ACC112 (cell line): ENCODE measurements at regions not wholly inside any gene's neighbourhood (a gene's known extent, or its start where the extent isn't known, plus 50 kb on each side); places are given as distances from the start of the nearest gene placed in this dataset.
A peak's percentile ranks its signal among the peaks of the same experiment; 100 is the strongest.

Source experiments
- H2AFZ ChIP-seq: fragments of 200-600 bp; sonication (generic); one replicate; pipeline ENCODE4 v1.6.0; 2017; ENCODE audit warnings: antibody characterized with exemption, low read length; ENCODE audit not compliant: unreplicated experiment
- H3K27ac ChIP-seq: fragments of 200-600 bp; sonication (generic); 2 replicates; pipeline ENCODE4 v1.5.1; 2014; ENCODE audit warnings: low read depth, mild to moderate bottlenecking, antibody characterized with exemption, low read length, moderate library complexity
- H3K27me3 ChIP-seq: fragments of 200-600 bp; sonication (generic); 2 replicates; pipeline ENCODE4 v1.6.1; 2014; ENCODE audit warnings: mild to moderate bottlenecking, antibody characterized with exemption, low read length, moderate library complexity, mixed read lengths; ENCODE audit not compliant: insufficient read depth
- H3K36me3 ChIP-seq: fragments of 200-600 bp; sonication (generic); 2 replicates; pipeline ENCODE4 v1.6.1; 2016; ENCODE audit warnings: mild to moderate bottlenecking, antibody characterized with exemption, low read length, moderate library complexity, mixed read lengths; ENCODE audit not compliant: insufficient read depth
- H3K4me1 ChIP-seq: fragments of 200-600 bp; sonication (generic); one replicate; pipeline ENCODE4 v1.6.1; 2016; ENCODE audit warnings: low read length, mixed read lengths; ENCODE audit not compliant: insufficient read depth, unreplicated experiment, control insufficient read depth
- H3K4me3 ChIP-seq: fragments of 200-600 bp; sonication (generic); 2 replicates; pipeline ENCODE4 v1.5.1; 2014; ENCODE audit warnings: mild to moderate bottlenecking, low read depth, low read length
- H3K79me2 ChIP-seq: fragments of 200-600 bp; sonication (generic); one replicate; pipeline ENCODE4 v1.6.0; 2016; ENCODE audit warnings: low read length; ENCODE audit not compliant: control insufficient read depth, unreplicated experiment, insufficient read depth

GRCh38 chr5:164000241-164000640 is 494.8 kb downstream of the MAT2B start:
- no peak overlapping the region for H3K4me3 ChIP-seq
- H3K36me3 ChIP-seq = no peaks in the 10 kb centered on the region
- no peak overlapping the region for H2AFZ ChIP-seq
- peaks cover 10% of the 10 kb centered on the region for H3K4me1 ChIP-seq
- H3K79me2 ChIP-seq = no peaks in the 10 kb centered on the region
- no peaks in the 10 kb centered on the region for H3K27me3 ChIP-seq
- no peak overlapping the region for H3K27ac ChIP-seq

GRCh38 chr5:164000819-164001218 is 495.4 kb downstream of the MAT2B start:
- Histone ChIP-seq H3K4me3 (no peak overlapping the region), H3K4me1 (peaks cover 10% of the 10 kb centered on the region), H3K36me3 (no peaks in the 10 kb centered on the region), H3K27me3 (no peaks in the 10 kb centered on the region), H2AFZ (no peak overlapping the region), H3K79me2 (no peaks in the 10 kb centered on the region), H3K27ac (no peak overlapping the region)

GRCh38 chr5:164002214-164002613 is 496.8 kb downstream of the MAT2B start:
- H3K27me3 ChIP-seq = no peaks in the 10 kb centered on the region
- H3K79me2 ChIP-seq = no peaks in the 10 kb centered on the region
- peak overlapping the region; percentile 44 for H3K27ac ChIP-seq
- H2AFZ ChIP-seq = peak overlapping the region; percentile 5
- no peaks in the 10 kb centered on the region for H3K36me3 ChIP-seq
- H3K4me1 ChIP-seq = peaks cover 10% of the 10 kb centered on the region
- H3K4me3 ChIP-seq = no peak overlapping the region

GRCh38 chr5:164002628-164003027 is 497.2 kb downstream of the MAT2B start:
- Histone ChIP-seq H3K27me3 (no peaks in the 10 kb centered on the region), H3K4me3 (no peak overlapping the region), H3K27ac (peak overlapping the region; percentile 44), H3K36me3 (no peaks in the 10 kb centered on the region), H3K4me1 (peaks cover 10% of the 10 kb centered on the region), H2AFZ (peak overlapping the region; percentile 5), H3K79me2 (no peaks in the 10 kb centered on the region)

GRCh38 chr5:164005071-164005470 is 499.7 kb downstream of the MAT2B start:
- Histone ChIP-seq H3K36me3 (no peaks in the 10 kb centered on the region), H2AFZ (no peak overlapping the region), H3K4me3 (no peak overlapping the region)

GRCh38 chr5:164007064-164007463 is 501.6 kb downstream of the MAT2B start:
- no peaks in the 10 kb centered on the region for H3K27me3 ChIP-seq
- no peak overlapping the region for H2AFZ ChIP-seq
- H3K4me3 ChIP-seq = no peak overlapping the region
- H3K79me2 ChIP-seq = no peaks in the 10 kb centered on the region
- no peaks in the 10 kb centered on the region for H3K36me3 ChIP-seq
- H3K27ac ChIP-seq = no peak overlapping the region
- H3K4me1 ChIP-seq = peaks cover 9% of the 10 kb centered on the region

More at GRCh38 chr5:164005071-164005470, 499.7 kb downstream of the MAT2B start:
- no peaks in the 10 kb centered on the region for H3K27me3 ChIP-seq
- peaks cover 10% of the 10 kb centered on the region for H3K4me1 ChIP-seq
- H3K27ac ChIP-seq = no peak overlapping the region
- H3K79me2 ChIP-seq = no peaks in the 10 kb centered on the region

- Histone ChIP-seq H2AFZ (no peak overlapping the region), H3K4me3 (no peak overlapping the region), H3K79me2 (no peaks in the 10 kb centered on the region), H3K4me1 (no peaks in the 10 kb centered on the region), H3K27ac (no peak overlapping the region), H3K27me3 (no peaks in the 10 kb centered on the region), H3K36me3 (no peaks in the 10 kb centered on the region)
Observed at GRCh38 chr5:164009621-164010020, 504.2 kb downstream of the MAT2B start.

GRCh38 chr5:164010900-164011299 is 505.5 kb downstream of the MAT2B start:
- Histone ChIP-seq H3K4me3 (no peak overlapping the region), H2AFZ (no peak overlapping the region), H3K36me3 (no peaks in the 10 kb centered on the region), H3K79me2 (no peaks in the 10 kb centered on the region), H3K27me3 (no peaks in the 10 kb centered on the region), H3K27ac (no peak overlapping the region), H3K4me1 (no peaks in the 10 kb centered on the region)

GRCh38 chr5:164012371-164012770 is 507.0 kb downstream of the MAT2B start:
- Histone ChIP-seq H3K27me3 (no peaks in the 10 kb centered on the region), H3K4me1 (no peaks in the 10 kb centered on the region), H2AFZ (peak overlapping the region; percentile 28), H3K36me3 (no peaks in the 10 kb centered on the region), H3K27ac (no peak overlapping the region), H3K4me3 (no peak overlapping the region), H3K79me2 (no peaks in the 10 kb centered on the region)

- no peaks in the 10 kb centered on the region for H3K79me2 ChIP-seq
- H3K27me3 ChIP-seq = no peaks in the 10 kb centered on the region
- H3K4me3 ChIP-seq = peak overlapping the region; percentile 31; the same call in 1 of the 2 replicates
- H3K27ac ChIP-seq = no peak overlapping the region
- H3K36me3 ChIP-seq = no peaks in the 10 kb centered on the region
- H3K4me1 ChIP-seq = no peaks in the 10 kb centered on the region
- peak overlapping the region; percentile 51 for H2AFZ ChIP-seq
Observed at GRCh38 chr5:164013077-164013670, 507.8 kb downstream of the MAT2B start.

GRCh38 chr5:164020116-164020515 is 514.7 kb downstream of the MAT2B start:
- no peaks in the 10 kb centered on the region for H3K27me3 ChIP-seq
- H3K79me2 ChIP-seq = no peaks in the 10 kb centered on the region
- no peak overlapping the region for H2AFZ ChIP-seq
- H3K4me1 ChIP-seq = no peaks in the 10 kb centered on the region
- H3K27ac ChIP-seq = no peak overlapping the region
- H3K36me3 ChIP-seq = no peaks in the 10 kb centered on the region
- H3K4me3 ChIP-seq = no peak overlapping the region
